DND-41 (cell line): ENCODE measurements at regions not wholly inside any gene's neighbourhood (a gene's known extent, or its start where the extent isn't known, plus 50 kb on each side); places are given as distances from the start of the nearest gene placed in this dataset.

ENCODE experiments used
- ATAC-seq: fragments of 200-7000 bp; cut with Tn5 transposase; 3 replicates; pipeline ENCODE4 v1.9.1; 2021; ENCODE audit warnings: low read depth; ENCODE audit not compliant: insufficient read depth
- DNase-seq: peaks from one replicate; pipeline ENCODE4 v3.0.0-alpha.2; 2020
- H2AFZ ChIP-seq: 2 replicates; pipeline ENCODE4 v1.6.0; 2012; ENCODE audit warnings: low read depth, low read length
- H3K27ac ChIP-seq: 2 replicates; pipeline ENCODE4 v1.5.1; 2012; ENCODE audit warnings: low read length, inconsistent platforms
- H3K27me3 ChIP-seq: fragments of 200-600 bp; sonication (generic); 2 replicates; pipeline ENCODE4 v1.6.0; 2012; ENCODE audit warnings: low read length, mild to moderate bottlenecking, inconsistent platforms; ENCODE audit not compliant: insufficient read depth, poor library complexity
- H3K36me3 ChIP-seq: 2 replicates; pipeline ENCODE4 v1.5.1; 2012; ENCODE audit warnings: low read length, inconsistent platforms; ENCODE audit not compliant: insufficient read depth
- H3K4me1 ChIP-seq: 2 replicates; pipeline ENCODE4 v1.5.1; 2012; ENCODE audit warnings: mild to moderate bottlenecking, low read length; ENCODE audit not compliant: insufficient read depth
- H3K4me2 ChIP-seq: 2 replicates; pipeline ENCODE4 v1.6.0; 2012; ENCODE audit warnings: mild to moderate bottlenecking, moderate library complexity, low read length, inconsistent platforms; ENCODE audit not compliant: insufficient read depth
- H3K4me3 ChIP-seq, 2 experiments: fragments of 200-600 bp in 1 of 2; shearing (Covaris generic) in 1 of 2; 2 replicates each; pipeline ENCODE4 v1.5.1; 2012 to 2016; ENCODE audit warnings: inconsistent platforms in 2 of 2, low read length in 2 of 2, mild to moderate bottlenecking in 2 of 2, low read depth in 1 of 2, moderate library complexity in 1 of 2
- H3K79me2 ChIP-seq: 2 replicates; pipeline ENCODE4 v1.6.0; 2012; ENCODE audit warnings: low read length, inconsistent platforms; ENCODE audit not compliant: insufficient read depth
- H3K9ac ChIP-seq: 2 replicates; pipeline ENCODE4 v1.6.0; 2012; ENCODE audit warnings: low read depth, mild to moderate bottlenecking, inconsistent platforms, low read length, moderate library complexity
- H3K9me3 ChIP-seq: 2 replicates; pipeline ENCODE4 v1.5.1; 2012; ENCODE audit warnings: low read length, moderate library complexity, mild to moderate bottlenecking, inconsistent platforms; ENCODE audit not compliant: insufficient read depth, severe bottlenecking
- H4K20me1 ChIP-seq: 2 replicates; pipeline ENCODE4 v1.6.0; 2012; ENCODE audit warnings: low read length; ENCODE audit not compliant: insufficient read depth
- EZH2 ChIP-seq: IDR thresholded peaks from 3 replicates; pipeline ENCODE4 v1.6.1; 2012; ENCODE audit warnings: borderline replicate concordance, low read depth, mild to moderate bottlenecking, moderate library complexity, low read length, inconsistent platforms; ENCODE audit not compliant: severe bottlenecking
- TF ChIP-seq, protein P1 (sequence below): IDR thresholded peaks from 2 replicates; pipeline ENCODE4 v1.5.1; 2012; ENCODE audit warnings: borderline replicate concordance, low read length, moderate library complexity, mild to moderate bottlenecking; ENCODE audit not compliant: poor library complexity, severe bottlenecking; ENCODE audit errors: extremely low read depth

GRCh38 chr17:70011750-70012149, 63.3 kb upstream of the KCNJ16 start:
- H4K20me1 ChIP-seq: no peaks in the 10 kb centered on the region
- ATAC-seq: no peak
- H3K4me2 ChIP-seq: no peak overlapping the region
- TF ChIP-seq, protein P1, sequence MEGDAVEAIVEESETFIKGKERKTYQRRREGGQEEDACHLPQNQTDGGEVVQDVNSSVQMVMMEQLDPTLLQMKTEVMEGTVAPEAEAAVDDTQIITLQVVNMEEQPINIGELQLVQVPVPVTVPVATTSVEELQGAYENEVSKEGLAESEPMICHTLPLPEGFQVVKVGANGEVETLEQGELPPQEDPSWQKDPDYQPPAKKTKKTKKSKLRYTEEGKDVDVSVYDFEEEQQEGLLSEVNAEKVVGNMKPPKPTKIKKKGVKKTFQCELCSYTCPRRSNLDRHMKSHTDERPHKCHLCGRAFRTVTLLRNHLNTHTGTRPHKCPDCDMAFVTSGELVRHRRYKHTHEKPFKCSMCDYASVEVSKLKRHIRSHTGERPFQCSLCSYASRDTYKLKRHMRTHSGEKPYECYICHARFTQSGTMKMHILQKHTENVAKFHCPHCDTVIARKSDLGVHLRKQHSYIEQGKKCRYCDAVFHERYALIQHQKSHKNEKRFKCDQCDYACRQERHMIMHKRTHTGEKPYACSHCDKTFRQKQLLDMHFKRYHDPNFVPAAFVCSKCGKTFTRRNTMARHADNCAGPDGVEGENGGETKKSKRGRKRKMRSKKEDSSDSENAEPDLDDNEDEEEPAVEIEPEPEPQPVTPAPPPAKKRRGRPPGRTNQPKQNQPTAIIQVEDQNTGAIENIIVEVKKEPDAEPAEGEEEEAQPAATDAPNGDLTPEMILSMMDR: no peak
- TF ChIP-seq EZH2: no peak
- H3K4me1 ChIP-seq: no peaks in the 10 kb centered on the region
- no peaks in the 10 kb centered on the region for H3K79me2 ChIP-seq
- no peak overlapping the region for H3K27ac ChIP-seq
- H3K27me3 ChIP-seq: no peaks in the 10 kb centered on the region
- H3K4me3 ChIP-seq: no peak overlapping the region
- no peaks in the 10 kb centered on the region for H3K9me3 ChIP-seq
- no peaks in the 10 kb centered on the region for H3K36me3 ChIP-seq
- H2AFZ ChIP-seq: no peak overlapping the region
- DNase-seq: no peak
- H3K9ac ChIP-seq: no peak overlapping the region

DNA sequence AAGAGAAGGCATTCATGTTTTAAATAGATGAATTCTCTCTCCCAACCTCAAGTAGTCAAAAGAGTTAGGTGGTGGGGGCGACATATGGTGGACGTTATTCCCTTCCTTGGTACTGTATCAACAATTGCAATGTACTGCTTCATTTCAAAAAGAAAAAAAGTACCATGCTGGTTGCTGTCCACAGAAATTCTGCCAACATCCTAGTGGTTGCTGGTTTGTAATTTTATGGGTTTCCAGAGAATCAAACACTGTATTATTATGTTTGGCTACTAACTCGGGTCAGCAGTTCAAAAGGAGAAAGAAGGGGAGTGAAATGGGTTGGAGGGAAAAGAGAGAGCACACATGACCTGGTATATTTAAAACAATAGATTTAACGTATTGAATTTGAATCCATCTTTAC, 61.1 kb upstream of the KCNJ16 start:
- H3K79me2 ChIP-seq: no peaks in the 10 kb centered on the region
- no peak for TF ChIP-seq EZH2
- TF ChIP-seq, protein P1: no peak
- H3K9ac ChIP-seq: no peak overlapping the region
- no peak overlapping the region for H3K27ac ChIP-seq
- DNase-seq: no peak
- H3K27me3 ChIP-seq: no peaks in the 10 kb centered on the region
- no peak overlapping the region for H2AFZ ChIP-seq
- no peak for ATAC-seq
- H4K20me1 ChIP-seq: no peaks in the 10 kb centered on the region
- no peak overlapping the region for H3K4me2 ChIP-seq
- no peaks in the 10 kb centered on the region for H3K9me3 ChIP-seq
- H3K4me3 ChIP-seq: no peak overlapping the region
- no peaks in the 10 kb centered on the region for H3K4me1 ChIP-seq
- no peaks in the 10 kb centered on the region for H3K36me3 ChIP-seq

DNA sequence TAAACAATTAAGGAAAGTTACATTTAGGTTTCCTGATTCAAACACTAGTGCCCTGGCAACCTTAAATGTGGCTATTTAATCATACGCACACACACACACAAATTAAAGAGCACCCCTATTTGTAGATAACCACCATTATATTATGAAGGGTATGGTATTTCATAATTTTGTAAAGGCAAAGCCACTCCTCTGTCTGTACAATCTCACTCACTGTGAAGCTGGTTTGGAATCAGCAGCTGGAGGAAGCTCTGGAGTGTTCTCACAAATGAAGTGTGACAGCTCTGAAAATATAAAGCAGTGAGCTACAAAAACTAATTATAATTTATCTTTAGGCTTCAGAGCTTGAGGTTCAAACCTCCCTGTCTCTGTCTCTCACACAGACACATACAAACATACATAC, 57.9 kb upstream of the KCNJ16 start:
- ATAC-seq: no peak

More for the DNA sequence above, 57.9 kb upstream of the KCNJ16 start:
- Histone ChIP-seq H2AFZ (no peak overlapping the region), H3K9ac (no peak overlapping the region), H3K79me2 (no peaks in the 10 kb centered on the region), H3K27me3 (no peaks in the 10 kb centered on the region), H3K27ac (no peak overlapping the region), H3K4me3 (no peak overlapping the region), H3K36me3 (no peaks in the 10 kb centered on the region), H3K4me1 (no peaks in the 10 kb centered on the region), H3K4me2 (no peak overlapping the region), H3K9me3 (no peaks in the 10 kb centered on the region), H4K20me1 (no peaks in the 10 kb centered on the region)
- TF ChIP-seq EZH2: no peak
- TF ChIP-seq, protein P1: no peak
- DNase-seq: no peak
